HG03060 (cell line): ENCODE measurements at regions not wholly inside any gene's neighbourhood (a gene's known extent, or its start where the extent isn't known, plus 50 kb on each side); places are given as distances from the start of the nearest gene placed in this dataset.
"Not testable (repeated sequence)": the region's sequence is repeated elsewhere in the genome, so short reads cannot be mapped to it uniquely, and the experiment has no call there.

Source experiments
- ATAC-seq: cut with Tn5 transposase; IDR thresholded peaks from one replicate; pipeline ENCODE4 v1.9.1; 2021; ENCODE audit warnings: low read depth, moderate number of reproducible peaks; ENCODE audit not compliant: unreplicated experiment

- peak; percentile 62 for ATAC-seq
Measured at GRCh38 chr4:99763635-99764101, 53.0 kb upstream of the DAPP1 start.

- no peak for ATAC-seq
Measured at GRCh38 chr4:99762728-99763127, 53.9 kb upstream of the DAPP1 start.

- ATAC-seq, result no peak
Measured at GRCh38 chr4:99759988-99760387, 56.6 kb upstream of the DAPP1 start.

GRCh38 chr4:99759346-99759984, 57.2 kb upstream of the DAPP1 start:
- no peak for ATAC-seq

GRCh38 chr4:99755223-99755944, 61.2 kb upstream of the DAPP1 start:
- no peak for ATAC-seq

GRCh38 chr4:99754756-99755155, 61.9 kb upstream of the DAPP1 start:
- no peak for ATAC-seq

- no peak for ATAC-seq
Measured at GRCh38 chr4:99753931-99754330, 62.7 kb upstream of the DAPP1 start.

GRCh38 chr4:99749445-99750391, 66.9 kb upstream of the DAPP1 start:
- no peak for ATAC-seq

- ATAC-seq, result no peak
Measured at GRCh38 chr4:99746443-99746842, 70.2 kb upstream of the DAPP1 start.

GRCh38 chr4:99736846-99737245, 79.2 kb upstream of the C4orf54 start:
- ATAC-seq, result no peak

- no peak for ATAC-seq
Measured at GRCh38 chr4:99735822-99736221, 78.2 kb upstream of the C4orf54 start.

GRCh38 chr4:99734583-99735322, 77.1 kb upstream of the C4orf54 start:
- ATAC-seq, result no peak

GRCh38 chr4:99733455-99733854, 75.8 kb upstream of the C4orf54 start:
- not testable (repeated sequence) for ATAC-seq

GRCh38 chr4:99729186-99729585, 71.6 kb upstream of the C4orf54 start:
- no peak for ATAC-seq

- ATAC-seq, result no peak
Measured at GRCh38 chr4:99724067-99724466, 66.4 kb upstream of the C4orf54 start.

GRCh38 chr4:99723612-99724011, 66.0 kb upstream of the C4orf54 start:
- ATAC-seq, result no peak

GRCh38 chr4:99722725-99723124, 65.1 kb upstream of the C4orf54 start:
- no peak for ATAC-seq

- ATAC-seq, result no peak
Measured at GRCh38 chr4:99722006-99722405, 64.4 kb upstream of the C4orf54 start.

GRCh38 chr4:99720206-99720605, 62.6 kb upstream of the C4orf54 start:
- ATAC-seq, result no peak

- no peak for ATAC-seq
Measured at GRCh38 chr4:99716996-99717395, 59.4 kb upstream of the C4orf54 start.
